ENCODE measurements at regions not wholly inside any gene's neighbourhood (a gene's known extent, or its start where the extent isn't known, plus 50 kb on each side); places are given as distances from the start of the nearest gene placed in this dataset.

DNA sequence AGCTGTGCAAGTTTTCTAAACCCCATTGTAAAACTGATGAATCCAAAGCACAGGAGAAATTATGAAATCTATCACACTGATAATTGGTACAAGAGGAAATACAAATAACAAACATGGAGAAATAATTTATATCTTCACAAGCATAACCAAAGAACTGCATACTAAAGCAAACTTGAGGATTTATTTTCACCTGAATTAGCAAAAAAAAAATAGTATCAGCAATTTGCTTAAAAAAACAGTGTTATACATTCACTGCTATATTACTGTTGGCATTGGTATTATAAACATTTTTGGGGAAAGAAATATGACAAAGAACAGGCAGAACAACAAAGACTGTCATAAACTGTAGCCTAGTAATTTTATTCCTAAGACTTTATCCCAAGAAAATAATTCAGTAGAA is 230.8 kb upstream of the NRP1 start:
- intact Hi-C loops (cut with micrococcal nuclease): no loop called here

DNA sequence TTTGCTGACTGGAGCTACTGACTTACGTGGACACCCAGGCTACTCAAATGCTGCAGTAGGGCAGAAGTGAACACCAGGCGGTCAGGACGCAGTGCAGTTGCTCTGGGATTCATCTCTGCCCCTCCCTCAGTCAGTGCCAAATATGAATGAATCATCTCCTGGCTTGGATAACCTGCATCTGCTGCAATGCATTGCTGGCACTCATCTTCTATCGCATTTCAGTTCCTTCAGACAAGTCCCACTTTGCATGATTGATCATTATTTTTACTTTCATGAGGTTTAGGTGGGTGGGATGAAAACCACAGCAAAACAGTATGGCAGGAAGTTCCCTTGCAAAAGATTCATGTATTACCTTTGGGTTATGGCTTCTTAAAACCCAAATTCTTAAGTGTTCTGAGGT is 224.6 kb upstream of the NRP1 start:
- intact Hi-C loops (cut with micrococcal nuclease): no loop called here

DNA sequence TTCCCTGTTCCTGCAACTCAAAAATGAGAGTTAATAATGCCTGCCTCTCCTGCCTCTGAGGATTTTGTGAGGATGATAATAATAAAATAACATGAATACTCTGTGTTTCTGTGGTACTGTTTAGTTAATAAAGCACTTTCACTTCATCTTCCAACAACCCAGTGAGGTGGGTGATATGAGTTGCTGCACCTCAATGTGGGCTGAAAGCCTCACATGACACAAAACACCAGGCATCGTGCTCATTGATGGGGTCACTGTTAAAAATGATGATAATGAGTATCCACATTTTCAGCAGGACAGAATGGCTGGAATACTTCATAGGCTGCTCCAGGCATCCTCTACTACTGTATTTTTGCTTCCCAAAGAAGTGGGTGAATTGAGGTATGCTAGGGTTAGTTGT is 222.8 kb upstream of the NRP1 start:
- intact Hi-C loops (cut with micrococcal nuclease): no loop called here

DNA sequence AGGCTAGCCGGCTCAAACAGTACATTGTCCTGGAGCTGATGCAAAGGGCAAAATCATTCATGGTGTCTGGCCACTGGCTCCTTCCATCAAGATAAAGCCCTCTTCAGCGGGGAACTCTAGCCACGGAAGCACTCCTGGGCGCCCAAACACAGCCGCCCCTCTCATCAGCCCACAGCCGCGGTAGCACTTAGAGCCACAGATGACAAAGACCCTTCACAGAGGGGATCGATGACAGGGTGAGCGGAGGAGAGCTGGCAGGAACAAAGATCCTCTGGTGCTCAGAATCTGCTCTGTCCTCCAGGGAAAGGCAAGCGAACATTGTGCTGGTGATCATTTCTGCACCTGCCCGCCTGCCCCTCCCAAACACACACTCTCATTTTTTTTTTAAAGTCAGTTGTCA is 222.2 kb upstream of the NRP1 start:
- intact Hi-C loops (cut with micrococcal nuclease): no loop called here

DNA sequence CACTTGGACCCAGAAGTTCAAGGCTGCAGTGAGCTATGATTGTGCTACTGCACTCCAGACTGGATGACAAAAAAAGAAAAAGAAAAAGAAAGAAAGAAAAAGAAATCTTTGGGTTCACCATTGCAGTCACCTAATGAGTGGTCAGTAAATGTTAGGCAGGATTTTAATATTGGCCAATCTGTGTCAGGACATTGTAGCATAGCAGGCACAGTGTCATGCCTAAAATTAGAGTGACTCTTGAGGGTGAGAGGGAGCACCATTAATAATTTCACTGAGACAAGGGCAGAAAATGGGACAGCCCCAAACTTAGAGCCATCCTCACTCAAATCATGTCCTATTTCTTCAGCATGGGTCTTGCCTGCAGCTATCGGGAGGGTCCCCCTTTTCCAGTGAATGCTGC is 221.6 kb upstream of the NRP1 start:
- intact Hi-C loops (cut with micrococcal nuclease): no loop called here

DNA sequence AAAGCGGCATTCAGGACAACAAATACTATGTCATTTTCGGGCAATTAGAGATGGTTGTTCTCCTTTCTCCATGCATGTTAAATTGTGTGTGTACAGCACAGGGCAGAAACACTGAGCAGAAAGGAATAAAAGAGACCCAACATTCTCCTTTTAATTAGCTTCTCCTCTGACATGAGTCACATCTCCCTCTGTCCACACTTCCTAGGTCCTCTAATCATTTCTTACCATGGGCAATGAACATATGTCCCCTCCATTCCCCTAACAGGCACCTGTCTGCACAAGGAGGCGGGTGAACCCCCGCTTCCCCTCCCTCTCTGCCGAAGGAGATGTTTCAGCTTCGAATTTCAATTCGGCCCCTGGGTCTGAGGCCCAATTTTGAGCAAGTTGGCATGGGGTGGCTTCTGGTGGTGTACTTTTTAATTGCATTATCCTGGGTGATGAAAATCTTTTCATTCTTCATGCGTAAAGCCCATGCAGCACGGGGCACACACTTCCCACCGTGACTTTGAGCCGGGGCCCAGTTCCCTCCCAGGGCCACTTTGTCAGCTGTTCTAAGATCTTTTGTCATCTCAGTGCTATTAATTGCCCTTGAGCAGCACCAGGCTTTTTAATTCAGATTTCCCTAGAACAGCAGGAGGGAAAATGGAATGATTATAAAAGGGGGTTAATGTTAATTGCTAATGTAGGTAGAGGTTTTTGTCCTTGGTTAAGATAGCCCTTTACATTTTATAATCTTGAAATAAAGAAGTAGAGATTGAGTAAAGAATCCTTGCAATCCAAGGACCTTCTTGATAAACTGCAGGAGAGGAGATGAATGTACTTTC is 219.5 kb upstream of the NRP1 start:
- intact Hi-C loops (cut with micrococcal nuclease): no loop called here

DNA sequence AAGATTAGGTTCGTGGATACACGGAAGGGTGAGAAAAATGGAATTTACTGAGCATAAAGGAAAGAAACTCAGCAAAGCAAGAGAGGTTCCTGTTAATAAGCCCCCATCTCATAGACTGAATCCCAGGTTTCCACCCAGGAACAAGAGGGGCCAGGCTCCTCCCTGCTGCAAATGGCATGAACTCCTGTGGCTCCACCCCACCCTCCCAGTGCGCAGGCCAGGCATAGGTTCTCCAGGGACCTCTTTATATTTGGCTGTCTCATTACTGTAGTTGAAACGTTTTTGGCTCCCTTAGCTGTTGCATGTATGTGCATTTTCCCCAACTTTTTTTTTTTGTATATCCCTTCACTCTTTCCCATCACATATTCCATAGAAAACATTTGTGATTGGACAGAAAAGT is 217.8 kb upstream of the NRP1 start:
- intact Hi-C loops (cut with micrococcal nuclease): no loop called here

DNA sequence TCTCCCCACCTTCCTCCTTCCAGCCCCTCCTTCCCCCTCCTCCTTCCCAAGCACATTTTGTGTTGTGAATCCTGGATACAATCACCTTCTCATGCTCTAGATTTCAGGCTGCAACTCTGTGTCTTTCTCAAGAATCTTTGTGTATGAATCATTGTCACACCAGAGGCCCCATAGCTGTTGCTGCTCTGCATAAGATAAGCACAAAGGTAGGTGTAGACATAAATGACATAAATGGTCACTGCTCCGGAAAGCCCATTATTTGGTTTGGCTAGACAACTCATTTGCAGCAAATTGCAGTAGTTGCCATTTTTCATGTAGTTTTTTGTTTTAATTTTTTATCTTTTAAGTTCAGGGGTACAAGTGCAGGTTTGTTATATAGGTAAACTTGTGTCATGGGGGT is 216.3 kb upstream of the NRP1 start:
- intact Hi-C loops (cut with micrococcal nuclease): no loop called here

DNA sequence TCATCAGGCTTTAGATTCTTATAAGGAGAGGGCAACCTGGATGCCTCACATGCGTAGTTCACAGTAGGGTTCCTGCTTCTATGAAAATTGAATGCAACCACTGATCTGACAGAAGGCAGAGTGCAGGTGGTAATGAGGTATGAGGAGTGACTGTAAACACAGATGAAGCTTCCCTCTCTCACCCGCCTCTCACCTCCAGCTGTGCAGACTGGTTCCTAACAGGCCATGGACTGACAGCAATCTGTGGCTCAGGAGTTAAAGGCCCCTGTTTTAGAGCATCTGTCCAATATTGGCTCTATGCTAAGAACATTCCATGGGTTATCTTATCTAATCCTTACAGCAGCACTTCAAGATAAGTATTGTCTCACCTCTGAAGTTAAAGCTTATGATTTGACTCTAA is 213.5 kb upstream of the NRP1 start:
- intact Hi-C loops (cut with micrococcal nuclease): no loop called here

DNA sequence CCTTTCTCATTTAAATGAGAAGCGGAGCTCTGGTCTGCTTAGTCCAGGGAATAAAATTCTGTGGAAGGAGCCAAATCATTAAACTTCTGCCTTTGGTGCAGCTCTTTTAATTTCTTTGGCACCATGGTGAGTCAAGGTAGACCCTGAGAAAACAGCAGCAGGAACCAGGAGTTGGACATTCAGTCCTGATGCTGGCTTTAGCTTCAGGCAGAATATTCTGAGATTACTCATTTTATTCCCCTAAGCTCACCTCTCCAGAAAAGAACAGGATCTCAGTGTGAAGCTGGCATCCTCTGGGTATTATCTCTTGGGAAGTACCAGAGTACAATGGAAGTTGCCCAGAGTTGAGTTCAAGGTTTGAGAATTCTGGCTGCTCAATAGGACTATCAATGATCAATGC is 211.6 kb upstream of the NRP1 start:
- intact Hi-C loops (cut with micrococcal nuclease): no loop called here

DNA sequence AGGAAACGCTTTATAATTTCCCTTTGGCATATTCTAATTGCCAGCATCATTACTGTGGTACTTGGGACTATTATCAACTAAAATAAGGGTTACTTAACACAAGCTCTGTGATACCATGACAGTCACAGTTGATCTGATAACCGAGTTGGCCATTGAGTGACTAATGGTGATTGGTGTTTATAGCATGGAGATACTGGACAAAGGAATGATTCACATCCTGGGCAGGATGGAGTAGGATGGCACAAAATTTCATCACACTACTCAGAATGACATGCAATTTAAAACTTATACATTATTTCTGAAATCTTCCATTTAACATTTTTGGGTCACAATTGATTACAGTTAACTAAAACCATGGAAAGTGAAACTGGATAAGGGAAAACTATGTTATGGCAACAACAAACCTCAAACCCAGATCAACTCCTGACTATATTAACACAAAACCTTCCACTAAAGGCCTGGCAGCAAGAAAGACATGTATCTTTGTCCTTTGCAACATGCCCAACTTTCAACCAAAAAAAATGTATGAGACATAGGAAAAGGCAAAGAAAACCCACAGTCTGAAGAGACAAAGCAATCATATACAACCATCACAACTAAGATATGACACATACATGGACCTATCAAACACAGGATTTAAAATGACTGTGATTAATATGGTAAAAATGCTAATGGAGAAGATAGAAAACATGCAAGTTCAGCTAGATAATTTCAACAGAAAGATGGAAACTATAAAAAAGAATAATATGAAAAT is 208.5 kb upstream of the NRP1 start:
- intact Hi-C loops (cut with micrococcal nuclease): no loop called here

DNA sequence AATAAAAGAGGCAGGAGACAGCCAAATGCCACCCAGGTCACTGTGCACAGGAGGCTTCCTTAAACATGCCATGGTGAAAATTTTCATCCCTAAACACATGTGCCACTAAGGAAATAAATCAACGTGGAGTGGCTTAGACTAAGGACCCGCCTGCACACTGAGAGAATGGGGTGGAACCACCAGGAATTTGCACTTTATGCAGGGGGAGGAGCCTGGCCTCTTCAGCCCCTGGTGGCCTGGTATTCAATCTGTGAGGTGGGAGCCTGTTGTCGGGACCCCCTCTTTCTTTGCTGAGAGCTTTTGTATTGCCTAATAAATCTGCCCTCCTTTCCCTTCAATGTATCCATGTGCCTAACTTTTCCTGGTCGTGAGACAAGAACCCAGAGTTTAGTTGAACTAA is 204.6 kb upstream of the NRP1 start:
- intact Hi-C loops (cut with micrococcal nuclease): no loop called here

DNA sequence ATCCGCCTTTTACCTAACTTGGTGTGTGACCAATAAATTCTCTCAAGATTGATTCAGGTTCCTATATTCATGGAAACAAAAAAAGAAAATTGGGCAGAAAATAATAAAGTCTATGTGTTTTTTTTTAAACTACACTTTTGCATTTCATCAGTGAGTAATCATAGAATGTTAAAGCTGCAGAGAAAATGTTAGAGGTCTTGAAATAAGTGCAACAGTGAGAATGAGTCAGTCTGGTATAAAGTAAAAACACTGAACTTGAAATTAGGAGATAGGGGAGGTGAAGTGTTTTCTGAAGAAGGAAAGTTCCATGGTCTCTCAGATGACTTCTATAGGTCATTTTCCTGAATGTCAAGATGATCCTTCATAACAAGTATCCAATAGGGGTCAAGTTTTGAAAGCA is 202.6 kb upstream of the NRP1 start:
- intact Hi-C loops (cut with micrococcal nuclease): no loop called here

DNA sequence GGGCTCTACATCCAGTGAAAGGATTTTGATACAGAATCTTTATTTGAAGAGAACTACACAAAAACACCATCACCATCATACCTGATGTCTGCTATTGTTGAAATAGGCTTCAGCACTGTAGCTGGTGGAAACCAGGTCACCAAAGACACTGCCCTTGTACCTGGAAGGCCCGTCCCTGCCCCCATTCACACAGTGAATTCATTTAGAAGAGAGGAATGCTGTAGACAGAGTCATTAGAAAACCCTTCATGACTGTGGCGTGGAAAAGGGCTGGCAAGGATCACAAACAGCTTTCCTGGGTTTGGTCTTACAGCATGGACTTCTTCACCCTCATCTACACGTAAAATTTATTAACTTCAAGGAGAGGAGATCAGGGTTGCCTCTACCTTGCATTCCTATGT is 202.0 kb upstream of the NRP1 start:
- intact Hi-C loops (cut with micrococcal nuclease): no loop called here

DNA sequence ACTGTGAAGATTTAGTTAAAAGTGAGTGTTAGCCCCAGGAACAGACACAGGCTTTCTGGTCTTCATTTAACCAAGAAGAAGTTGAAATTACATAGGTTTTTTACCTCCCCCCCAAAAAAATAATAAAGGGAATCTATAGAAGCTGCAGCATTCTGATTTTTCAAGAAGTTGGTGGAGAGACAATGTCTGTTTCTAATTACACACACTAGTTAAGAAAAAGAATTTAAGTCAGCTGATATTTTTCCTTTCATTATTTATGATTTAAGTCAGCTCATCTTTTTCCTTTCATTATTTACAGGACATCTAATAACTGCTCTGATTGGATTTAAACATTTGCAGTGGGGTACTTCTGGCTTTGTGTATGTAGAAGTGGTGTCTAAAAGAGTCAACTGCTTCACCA is 201.4 kb upstream of the NRP1 start:
- intact Hi-C loops (cut with micrococcal nuclease): no loop called here

DNA sequence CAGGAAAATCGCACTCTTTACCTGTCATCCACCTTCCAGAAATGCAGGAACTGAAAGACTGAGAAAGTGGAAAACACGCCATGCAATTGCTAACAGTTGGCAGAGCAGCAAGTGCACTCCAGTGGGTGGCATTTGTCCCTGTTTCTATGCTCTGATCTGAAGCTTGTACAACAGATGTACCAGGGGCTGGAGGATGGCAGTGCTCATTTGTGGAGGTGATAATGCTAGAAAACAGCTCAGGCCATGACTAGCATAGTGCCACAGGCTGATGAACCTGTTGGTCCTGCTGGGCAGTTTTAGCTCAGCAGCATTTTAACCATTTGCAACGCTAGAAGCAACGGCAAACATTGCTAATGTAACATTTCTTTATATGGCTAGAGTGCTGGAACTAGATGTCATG is 199.9 kb upstream of the NRP1 start:
- intact Hi-C loops (cut with micrococcal nuclease): no loop called here

DNA sequence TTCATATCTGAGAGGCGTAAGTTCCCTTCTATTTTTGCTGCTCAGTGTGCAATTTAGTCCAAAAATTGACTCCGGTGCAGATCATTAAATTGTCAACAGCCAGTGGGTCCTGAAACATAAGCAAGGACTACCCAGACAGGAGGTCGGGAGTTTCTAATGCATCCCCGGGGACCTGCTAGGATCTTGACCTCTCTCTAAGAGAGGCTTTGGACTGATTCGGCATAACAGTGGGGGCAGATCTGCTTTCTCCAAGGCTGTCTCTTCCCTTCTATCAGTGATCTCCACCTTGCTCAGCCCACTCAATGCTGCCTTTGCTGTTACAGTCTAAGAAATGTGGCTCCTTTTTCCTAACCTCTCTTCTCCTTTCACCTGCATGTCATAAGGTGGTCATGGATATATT is 199.1 kb upstream of the NRP1 start:
- intact Hi-C loops (cut with micrococcal nuclease): no loop called here

DNA sequence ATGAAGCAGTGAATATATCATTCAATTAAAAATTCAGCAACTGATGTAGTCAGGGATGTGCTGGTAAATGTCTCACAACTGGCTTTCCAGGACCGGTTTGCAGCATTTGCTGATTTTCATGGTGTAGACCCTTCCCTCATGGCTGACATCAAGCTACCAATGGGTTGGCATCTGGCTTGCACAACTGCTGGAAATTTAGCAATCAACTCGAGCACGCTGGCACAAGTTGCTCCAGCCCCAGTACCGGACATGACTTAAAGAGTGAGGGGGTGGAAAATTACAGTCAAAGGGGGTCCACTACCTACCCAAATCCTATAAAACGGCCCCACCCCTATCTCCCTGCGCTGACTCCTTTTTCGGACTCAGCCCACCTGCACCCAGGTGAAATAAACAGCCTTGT is 198.4 kb upstream of the NRP1 start:
- intact Hi-C loops (cut with micrococcal nuclease): no loop called here

DNA sequence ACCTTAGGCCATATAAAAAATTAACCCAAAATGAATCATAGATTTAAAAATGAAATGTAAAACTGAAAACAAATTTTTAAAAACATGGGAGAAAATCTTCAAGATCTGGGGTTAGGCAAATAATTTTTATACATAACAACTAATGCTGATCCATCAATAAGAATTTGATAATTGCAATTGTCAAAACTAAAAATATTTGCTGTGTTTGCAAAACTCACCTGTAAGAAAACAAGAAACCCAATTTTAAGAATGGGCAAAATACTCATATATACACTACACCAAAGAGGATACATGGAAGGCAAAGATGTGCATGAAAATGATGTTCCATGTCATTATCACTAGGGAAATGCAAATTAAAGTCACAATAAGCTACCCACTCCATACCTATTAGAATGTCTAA is 194.8 kb upstream of the NRP1 start:
- intact Hi-C loops (cut with micrococcal nuclease): no loop called here

DNA sequence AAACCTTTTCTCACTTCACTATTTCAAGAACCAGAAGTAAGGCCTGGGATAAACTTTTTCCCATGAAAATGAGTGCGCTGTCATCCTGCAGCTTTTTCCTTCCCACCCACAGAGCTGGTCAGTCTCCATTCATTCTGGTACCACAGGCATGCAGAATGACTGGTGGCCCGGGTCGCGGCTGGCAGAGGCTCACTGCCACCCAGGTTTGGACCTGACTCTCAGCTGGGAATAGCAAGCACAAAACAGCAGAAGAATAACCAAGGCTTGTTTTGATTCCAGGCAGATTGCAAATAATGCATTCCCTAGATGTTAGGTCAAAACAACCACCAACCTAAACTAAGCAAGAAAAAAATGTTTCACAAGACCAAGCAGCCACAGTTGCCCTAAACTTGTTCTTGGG is 190.5 kb upstream of the NRP1 start:
- intact Hi-C loops (cut with micrococcal nuclease): no loop called here

DNA sequence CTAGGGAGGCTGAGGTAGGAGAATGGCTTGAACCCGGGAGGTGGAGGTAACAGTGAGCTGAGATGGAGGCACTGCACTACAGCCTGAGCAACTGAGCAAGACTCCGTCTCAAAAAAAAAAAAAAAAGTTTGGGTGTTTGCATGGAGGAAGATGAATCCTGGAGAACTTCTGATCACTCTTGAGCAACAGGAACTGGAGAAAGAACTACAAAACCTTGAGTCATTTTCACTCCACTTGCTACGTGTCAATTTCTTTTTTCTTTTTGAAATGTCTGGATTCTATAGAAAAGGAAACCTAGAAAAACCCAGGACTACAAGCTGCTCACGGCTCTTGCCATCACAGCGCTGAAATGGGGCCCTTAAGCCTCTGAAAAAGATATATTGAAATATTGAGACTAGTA is 189.6 kb upstream of the NRP1 start:
- intact Hi-C loops (cut with micrococcal nuclease): no loop called here

DNA sequence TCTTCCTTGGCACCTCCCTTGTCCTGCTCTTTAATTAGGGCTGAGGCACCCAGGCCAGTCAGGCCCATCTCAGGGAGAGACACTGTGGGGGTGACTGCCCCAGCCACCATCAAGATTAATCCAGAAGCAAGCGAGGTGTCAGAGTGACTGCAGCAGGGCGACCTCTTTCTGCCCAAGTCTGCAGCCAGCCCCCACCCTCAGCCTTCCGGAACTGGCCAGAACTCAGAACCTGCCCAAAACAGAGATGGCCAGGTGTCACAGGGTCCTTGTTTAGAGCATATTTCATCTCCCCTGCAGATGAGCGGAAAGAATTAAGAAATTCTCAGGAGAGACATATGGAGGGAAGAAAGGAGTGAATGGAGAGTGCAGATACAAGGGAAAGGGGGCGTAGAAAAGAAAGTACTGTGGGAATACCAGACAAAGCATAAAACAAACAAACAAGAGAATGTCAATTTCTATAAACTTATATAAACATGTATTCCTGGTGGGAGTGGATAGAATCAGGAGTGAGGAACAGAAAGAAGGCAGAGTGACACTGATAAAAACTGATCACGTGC is 188.8 kb upstream of the NRP1 start:
- intact Hi-C loops (cut with micrococcal nuclease): no loop called here

DNA sequence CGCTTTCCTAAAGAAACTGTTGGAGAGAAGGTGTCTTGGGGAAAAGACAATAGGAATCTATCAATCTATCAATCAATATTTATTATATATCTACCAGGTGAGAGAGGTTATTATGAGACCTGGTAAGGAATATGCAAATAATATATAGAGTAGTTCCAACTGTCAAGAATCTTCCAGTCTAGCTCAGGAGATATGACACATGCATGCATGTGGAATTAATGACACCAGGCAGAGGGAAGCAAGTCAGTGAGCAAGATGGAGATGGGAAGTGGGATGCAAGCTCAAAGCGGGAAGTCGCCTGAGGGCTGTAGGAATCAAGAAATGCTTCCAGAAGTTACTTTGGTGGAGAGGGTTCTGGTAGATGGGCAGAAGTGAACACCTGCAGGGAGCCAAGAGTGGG is 187.4 kb upstream of the NRP1 start:
- intact Hi-C loops (cut with micrococcal nuclease): no loop called here
